ENCODE measurements at regions not wholly inside any gene's neighbourhood (a gene's known extent, or its start where the extent isn't known, plus 50 kb on each side); places are given as distances from the start of the nearest gene placed in this dataset.

DNA sequence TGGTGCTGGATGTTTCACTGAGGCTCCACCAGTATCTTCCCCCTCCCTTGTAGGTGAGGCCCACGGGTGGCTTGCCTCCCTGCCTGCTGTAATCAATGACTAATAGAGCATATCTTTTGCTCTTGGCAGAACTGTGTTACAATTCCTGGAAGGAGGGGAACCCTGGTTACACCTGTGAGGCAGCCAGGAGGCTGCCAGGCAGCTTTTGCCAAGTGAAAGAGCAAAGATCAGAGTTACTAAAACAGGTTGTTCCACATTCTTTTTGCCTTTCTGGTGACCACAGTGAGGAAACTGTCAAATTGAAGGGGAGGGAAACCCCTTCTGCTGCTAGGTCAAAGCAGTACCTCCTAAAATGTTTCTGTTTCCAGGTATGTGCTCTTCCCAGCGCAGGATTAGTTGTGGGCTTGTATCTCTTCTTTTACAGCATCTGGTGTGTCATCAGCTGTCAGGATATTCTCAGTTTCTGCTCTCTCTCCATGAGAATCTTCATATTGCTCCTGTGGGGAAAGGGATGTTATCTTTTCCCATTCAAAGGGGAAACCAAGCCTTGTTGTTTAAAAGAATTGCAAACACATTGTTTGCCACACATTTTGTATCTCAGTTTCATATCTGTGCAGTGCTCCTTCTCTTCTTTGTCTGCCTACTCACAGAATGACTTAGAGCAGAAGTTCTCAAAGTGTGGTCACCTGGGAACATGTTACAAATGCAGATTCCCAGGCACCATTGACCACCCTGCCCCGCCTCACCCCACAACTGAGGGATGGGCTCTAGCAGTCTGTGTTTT is 137.4 kb upstream of the UMPS start:
- no peaks in the 10 kb centered on the region for H3K36me3 ChIP-seq (ENCODE audit: low read length)
- H3K4me3 ChIP-seq (ENCODE audit: insufficient read depth, low read length, poor library complexity, severe bottlenecking), result no peak overlapping the region
- no peak overlapping the region for H2AFZ ChIP-seq (ENCODE audit: low read depth, low read length, severe bottlenecking)
- H3K9me2 ChIP-seq (replicated peaks; ENCODE audit: insufficient read depth, low read length), result no peaks in the 10 kb centered on the region
- H3K79me2 ChIP-seq (ENCODE audit: insufficient read depth, low read length), result no peaks in the 10 kb centered on the region
- no peak overlapping the region for H3K4me2 ChIP-seq (ENCODE audit: low read depth, low read length, poor library complexity, severe bottlenecking)
- H3F3A ChIP-seq (ENCODE audit: insufficient read depth), result no peaks in the 10 kb centered on the region
- H4K20me1 ChIP-seq (ENCODE audit: low read depth, low read length), result no peaks in the 10 kb centered on the region
- H3K9me3 ChIP-seq (ENCODE audit: insufficient read depth, low read length), result no peaks in the 10 kb centered on the region
- TF ChIP-seq, protein P1, sequence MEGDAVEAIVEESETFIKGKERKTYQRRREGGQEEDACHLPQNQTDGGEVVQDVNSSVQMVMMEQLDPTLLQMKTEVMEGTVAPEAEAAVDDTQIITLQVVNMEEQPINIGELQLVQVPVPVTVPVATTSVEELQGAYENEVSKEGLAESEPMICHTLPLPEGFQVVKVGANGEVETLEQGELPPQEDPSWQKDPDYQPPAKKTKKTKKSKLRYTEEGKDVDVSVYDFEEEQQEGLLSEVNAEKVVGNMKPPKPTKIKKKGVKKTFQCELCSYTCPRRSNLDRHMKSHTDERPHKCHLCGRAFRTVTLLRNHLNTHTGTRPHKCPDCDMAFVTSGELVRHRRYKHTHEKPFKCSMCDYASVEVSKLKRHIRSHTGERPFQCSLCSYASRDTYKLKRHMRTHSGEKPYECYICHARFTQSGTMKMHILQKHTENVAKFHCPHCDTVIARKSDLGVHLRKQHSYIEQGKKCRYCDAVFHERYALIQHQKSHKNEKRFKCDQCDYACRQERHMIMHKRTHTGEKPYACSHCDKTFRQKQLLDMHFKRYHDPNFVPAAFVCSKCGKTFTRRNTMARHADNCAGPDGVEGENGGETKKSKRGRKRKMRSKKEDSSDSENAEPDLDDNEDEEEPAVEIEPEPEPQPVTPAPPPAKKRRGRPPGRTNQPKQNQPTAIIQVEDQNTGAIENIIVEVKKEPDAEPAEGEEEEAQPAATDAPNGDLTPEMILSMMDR (IDR thresholded peaks at IDR 0.05; ENCODE audit: insufficient read depth, low read length, poor library complexity, severe bottlenecking), result no peak
- TF ChIP-seq EZH2phosphoT487 (conservative IDR thresholded peaks at IDR 0.05; ENCODE audit: low read length), result no peak
- H3K27me3 ChIP-seq (ENCODE audit: low read length), result no peaks in the 10 kb centered on the region
- H3K27ac ChIP-seq (ENCODE audit: low read depth, low read length), result no peak overlapping the region
- no peak overlapping the region for H3K9ac ChIP-seq (ENCODE audit: low read length)

DNA sequence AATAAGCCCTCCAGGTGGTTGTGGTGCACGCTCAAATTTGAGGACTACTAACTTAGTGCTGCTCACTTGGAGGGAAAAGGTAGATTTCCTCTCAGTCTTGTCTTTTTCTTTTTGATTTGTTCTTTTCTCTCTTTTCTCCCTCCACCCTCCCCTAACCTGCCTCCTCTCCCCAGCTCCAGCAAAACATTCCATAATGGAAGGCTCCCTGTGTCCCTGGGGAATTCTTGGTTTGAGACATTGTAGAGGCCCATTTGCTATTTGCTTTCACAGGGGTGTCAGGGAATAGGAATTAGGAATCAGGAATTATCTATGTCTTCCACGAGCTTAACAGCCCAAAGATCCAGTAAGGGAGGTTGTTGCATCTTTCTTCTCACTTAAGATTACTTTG is 136.8 kb upstream of the UMPS start:
- H3K4me2 ChIP-seq (ENCODE audit: low read depth, low read length, poor library complexity, severe bottlenecking), result no peak overlapping the region
- H3K36me3 ChIP-seq (ENCODE audit: low read length), result no peaks in the 10 kb centered on the region
- no peaks in the 10 kb centered on the region for H3F3A ChIP-seq (ENCODE audit: insufficient read depth)
- H3K27ac ChIP-seq (ENCODE audit: low read depth, low read length), result no peak overlapping the region
- H3K9ac ChIP-seq (ENCODE audit: low read length), result no peak overlapping the region
- H3K9me2 ChIP-seq (replicated peaks; ENCODE audit: insufficient read depth, low read length), result no peaks in the 10 kb centered on the region
- H3K4me3 ChIP-seq (ENCODE audit: insufficient read depth, low read length, poor library complexity, severe bottlenecking), result no peak overlapping the region
- H2AFZ ChIP-seq (ENCODE audit: low read depth, low read length, severe bottlenecking), result no peak overlapping the region
- H3K27me3 ChIP-seq (ENCODE audit: low read length), result no peaks in the 10 kb centered on the region
- H3K79me2 ChIP-seq (ENCODE audit: insufficient read depth, low read length), result no peaks in the 10 kb centered on the region
- no peak for TF ChIP-seq EZH2phosphoT487 (conservative IDR thresholded peaks at IDR 0.05; ENCODE audit: low read length)
- TF ChIP-seq, protein P1 (IDR thresholded peaks at IDR 0.05; ENCODE audit: insufficient read depth, low read length, poor library complexity, severe bottlenecking), result no peak
- no peaks in the 10 kb centered on the region for H4K20me1 ChIP-seq (ENCODE audit: low read depth, low read length)
- no peaks in the 10 kb centered on the region for H3K9me3 ChIP-seq (ENCODE audit: insufficient read depth, low read length)

DNA sequence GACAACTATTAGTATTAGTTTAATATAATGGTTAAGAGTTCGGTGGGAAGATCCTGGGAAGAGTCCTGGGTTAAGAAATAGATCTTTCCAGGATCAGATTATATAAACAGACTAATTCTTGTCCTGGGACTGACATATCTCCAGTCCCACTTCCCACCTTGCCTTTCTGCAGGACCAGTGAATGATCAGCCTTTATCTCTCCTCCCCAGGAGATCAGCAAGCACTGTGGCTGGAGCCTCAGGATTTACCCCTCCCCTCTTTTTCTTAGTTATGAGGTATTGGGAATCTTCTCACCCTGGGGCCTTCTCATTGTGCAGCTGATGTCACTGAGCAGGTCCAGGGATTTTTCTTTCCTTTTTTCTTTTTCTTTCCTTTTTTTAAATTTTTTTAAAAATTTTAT is 135.7 kb upstream of the UMPS start:
- Histone ChIP-seq H3K9me3 (ENCODE audit: insufficient read depth, low read length) (no peaks in the 10 kb centered on the region), H3F3A (ENCODE audit: insufficient read depth) (no peaks in the 10 kb centered on the region), H3K27me3 (ENCODE audit: low read length) (no peaks in the 10 kb centered on the region), H3K4me3 (ENCODE audit: insufficient read depth, low read length, poor library complexity, severe bottlenecking) (no peak overlapping the region), H3K4me2 (ENCODE audit: low read depth, low read length, poor library complexity, severe bottlenecking) (no peak overlapping the region), H3K9ac (ENCODE audit: low read length) (no peak overlapping the region), H3K27ac (ENCODE audit: low read depth, low read length) (no peak overlapping the region), H4K20me1 (ENCODE audit: low read depth, low read length) (no peaks in the 10 kb centered on the region), H3K79me2 (ENCODE audit: insufficient read depth, low read length) (no peaks in the 10 kb centered on the region), H3K36me3 (ENCODE audit: low read length) (no peaks in the 10 kb centered on the region), H3K9me2 (replicated peaks; ENCODE audit: insufficient read depth, low read length) (no peaks in the 10 kb centered on the region), H2AFZ (ENCODE audit: low read depth, low read length, severe bottlenecking) (no peak overlapping the region)
- TF ChIP-seq EZH2phosphoT487 (conservative IDR thresholded peaks at IDR 0.05; ENCODE audit: low read length), result no peak
- TF ChIP-seq, protein P1 (IDR thresholded peaks at IDR 0.05; ENCODE audit: insufficient read depth, low read length, poor library complexity, severe bottlenecking), result no peak

All from SU-DHL-6 (cell line).